K562 (cell line): ENCODE measurements at regions not wholly inside any gene's neighbourhood (a gene's known extent, or its start where the extent isn't known, plus 50 kb on each side); places are given as distances from the start of the nearest gene placed in this dataset.

Experiments used
- BCOR ChIP-seq: fragments of 450-650 bp; IDR thresholded peaks from 2 replicates; pipeline ENCODE4 v1.6.1; 2016
- CHD2 ChIP-seq: IDR thresholded peaks from 2 replicates; pipeline ENCODE4 v1.6.1; 2011; ENCODE audit warnings: low read depth, low read length
- ELF1 ChIP-seq: fragments of 200-800 bp; sonication (Bioruptor generic); IDR thresholded peaks from 2 replicates; pipeline ENCODE4 v1.6.1; 2016; ENCODE audit warnings: missing genetic modification characterization, missing compliant biosample characterization
- GATA2 ChIP-seq: sonication (generic); formaldehyde crosslinking; IDR thresholded peaks from 2 replicates; pipeline ENCODE4 v1.4.0; 2020; ENCODE audit warnings: mild to moderate bottlenecking, missing genetic modification reagents
- GMEB1 ChIP-seq: fragments of 250-450 bp; sonication (Bioruptor Pico); IDR thresholded peaks from 2 replicates; pipeline ENCODE4 v1.4.0; 2020; ENCODE audit warnings: mild to moderate bottlenecking
- REST ChIP-seq, 2 experiments: fragments of 450-650 bp; formaldehyde crosslinking in 1 of 2; IDR thresholded peaks; 2 replicates each; pipeline versions ENCODE4 v1.4.0 to v1.6.1; 2014 to 2020; ENCODE audit warnings: mild to moderate bottlenecking in 2 of 2, borderline replicate concordance in 1 of 2, low read depth in 1 of 2
- STAT5A ChIP-seq: IDR thresholded peaks from 2 replicates; pipeline ENCODE4 v1.6.1; 2012; ENCODE audit warnings: low read length, inconsistent platforms, borderline replicate concordance
- U2AF2 ChIP-seq: fragments of 200-400 bp; formaldehyde crosslinking; optimal IDR thresholded peaks from 2 replicates; pipeline ENCODE3; 2017; ENCODE audit warnings: low read depth, mild to moderate bottlenecking, low read length
- TF ChIP-seq, protein P1 (sequence below), 3 experiments: fragments of 200-800 bp in 1 of 3; fragments of 250-450 bp in 1 of 3; fragments of 450-650 bp in 1 of 3; sonication (Bioruptor Pico) in 1 of 3; sonication (Bioruptor generic) in 1 of 3; formaldehyde crosslinking in 1 of 3; IDR thresholded peaks; 2 replicates each; pipeline versions ENCODE4 v1.6.1 to v1.8.0; 2016 to 2022; ENCODE audit warnings: mild to moderate bottlenecking in 2 of 3, missing genetic modification characterization in 2 of 3, missing compliant biosample characterization in 1 of 3, moderate library complexity in 1 of 3

- TF ChIP-seq GATA2 = no peak
- no peak for TF ChIP-seq U2AF2
- TF ChIP-seq ELF1 (tag) = no peak
- TF ChIP-seq REST (IDR thresholded peaks at IDR 0.05; ENCODE audit: borderline replicate concordance) = no peak
- no peak for TF ChIP-seq REST (CRISPR knock-in tag; IDR thresholded peaks at IDR 0.05; ENCODE audit: low read depth)
- no peak for TF ChIP-seq GMEB1 (CRISPR knock-in tag)
- no peak for TF ChIP-seq BCOR
- TF ChIP-seq CHD2 = no peak
- no peak for TF ChIP-seq STAT5A
- TF ChIP-seq, protein P1, sequence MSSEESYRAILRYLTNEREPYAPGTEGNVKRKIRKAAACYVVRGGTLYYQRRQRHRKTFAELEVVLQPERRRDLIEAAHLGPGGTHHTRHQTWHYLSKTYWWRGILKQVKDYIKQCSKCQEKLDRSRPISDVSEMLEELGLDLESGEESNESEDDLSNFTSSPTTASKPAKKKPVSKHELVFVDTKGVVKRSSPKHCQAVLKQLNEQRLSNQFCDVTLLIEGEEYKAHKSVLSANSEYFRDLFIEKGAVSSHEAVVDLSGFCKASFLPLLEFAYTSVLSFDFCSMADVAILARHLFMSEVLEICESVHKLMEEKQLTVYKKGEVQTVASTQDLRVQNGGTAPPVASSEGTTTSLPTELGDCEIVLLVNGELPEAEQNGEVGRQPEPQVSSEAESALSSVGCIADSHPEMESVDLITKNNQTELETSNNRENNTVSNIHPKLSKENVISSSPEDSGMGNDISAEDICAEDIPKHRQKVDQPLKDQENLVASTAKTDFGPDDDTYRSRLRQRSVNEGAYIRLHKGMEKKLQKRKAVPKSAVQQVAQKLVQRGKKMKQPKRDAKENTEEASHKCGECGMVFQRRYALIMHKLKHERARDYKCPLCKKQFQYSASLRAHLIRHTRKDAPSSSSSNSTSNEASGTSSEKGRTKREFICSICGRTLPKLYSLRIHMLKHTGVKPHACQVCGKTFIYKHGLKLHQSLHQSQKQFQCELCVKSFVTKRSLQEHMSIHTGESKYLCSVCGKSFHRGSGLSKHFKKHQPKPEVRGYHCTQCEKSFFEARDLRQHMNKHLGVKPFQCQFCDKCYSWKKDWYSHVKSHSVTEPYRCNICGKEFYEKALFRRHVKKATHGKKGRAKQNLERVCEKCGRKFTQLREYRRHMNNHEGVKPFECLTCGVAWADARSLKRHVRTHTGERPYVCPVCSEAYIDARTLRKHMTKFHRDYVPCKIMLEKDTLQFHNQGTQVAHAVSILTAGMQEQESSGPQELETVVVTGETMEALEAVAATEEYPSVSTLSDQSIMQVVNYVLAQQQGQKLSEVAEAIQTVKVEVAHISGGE (CRISPR knock-in tag; IDR thresholded peaks at IDR 0.05) = no peak
Observed at GRCh38 chr6:87926072-87926471, 121.6 kb upstream of the SPACA1 start.
